ENCODE measurements at regions not wholly inside any gene's neighbourhood (a gene's known extent, or its start where the extent isn't known, plus 50 kb on each side); places are given as distances from the start of the nearest gene placed in this dataset.
"Not testable (repeated sequence)": the region's sequence is repeated elsewhere in the genome, so short reads cannot be mapped to it uniquely, and the experiment has no call there.

DNA sequence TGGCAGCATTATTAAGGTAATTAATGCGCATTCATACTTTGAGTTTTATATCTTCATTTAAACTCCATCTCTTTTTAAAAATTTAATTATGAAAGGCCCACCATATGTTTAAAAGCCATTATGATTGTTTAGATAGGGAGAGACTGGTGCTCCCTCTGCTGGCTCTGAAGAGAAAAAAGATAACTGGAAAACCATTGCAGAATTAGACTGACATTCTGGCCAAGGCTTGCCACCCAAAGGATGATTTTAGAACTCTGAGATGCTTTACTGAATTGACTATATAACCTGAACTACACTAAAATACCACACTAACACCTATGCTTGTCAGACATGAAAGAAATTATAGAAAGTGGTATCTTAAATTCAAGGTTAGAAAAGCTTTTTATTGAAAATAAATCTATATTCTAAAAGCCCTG lies 127.6 kb upstream of the SPOPL start:
- peak; percentile 21 for DNase-seq (ENCODE audit: low spot score)
- in situ Hi-C loops (cut with MboI; ENCODE audit: low pct_unique_long_range_greater_than_20kb, low sequenced_read_pairs, unreplicated experiment) = no loop called here
- TF ChIP-seq CTCF (IDR thresholded peaks at IDR 0.05; ENCODE audit: extremely low read depth, insufficient read depth, missing control alignments) = peak; percentile 66

DNA sequence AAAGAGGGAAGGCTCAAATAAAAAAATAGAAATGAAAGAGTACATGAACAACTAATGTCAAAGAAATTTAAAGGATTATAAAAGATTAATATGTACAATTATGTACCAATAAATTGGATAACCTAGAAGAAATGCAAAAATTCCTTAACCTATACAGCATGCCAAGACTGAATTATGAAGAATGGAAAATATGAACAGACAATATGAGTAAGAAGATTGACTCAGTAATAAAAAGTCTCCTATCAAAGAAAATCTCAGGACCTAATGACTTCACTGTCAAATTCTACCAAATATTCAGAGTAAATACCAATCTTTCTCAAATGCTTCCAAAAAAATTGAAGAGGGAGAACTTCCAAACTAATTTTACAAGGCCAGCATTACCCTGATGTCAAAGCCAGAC lies 120.2 kb upstream of the SPOPL start:
- no peak for DNase-seq (ENCODE audit: low spot score)
- in situ Hi-C loops (cut with MboI; ENCODE audit: low pct_unique_long_range_greater_than_20kb, low sequenced_read_pairs, unreplicated experiment) = no loop called here
- no peak for TF ChIP-seq CTCF (IDR thresholded peaks at IDR 0.05; ENCODE audit: extremely low read depth, insufficient read depth, missing control alignments)

- TF ChIP-seq CTCF (IDR thresholded peaks at IDR 0.05; ENCODE audit: extremely low read depth, insufficient read depth, missing control alignments) = no peak
- no peak for DNase-seq (ENCODE audit: low spot score)
- in situ Hi-C loops (cut with MboI; ENCODE audit: low pct_unique_long_range_greater_than_20kb, low sequenced_read_pairs, unreplicated experiment) = no loop called here
These were observed 118.9 kb upstream of the SPOPL start for GRCh38 chr2:138382672-138383071.

DNA sequence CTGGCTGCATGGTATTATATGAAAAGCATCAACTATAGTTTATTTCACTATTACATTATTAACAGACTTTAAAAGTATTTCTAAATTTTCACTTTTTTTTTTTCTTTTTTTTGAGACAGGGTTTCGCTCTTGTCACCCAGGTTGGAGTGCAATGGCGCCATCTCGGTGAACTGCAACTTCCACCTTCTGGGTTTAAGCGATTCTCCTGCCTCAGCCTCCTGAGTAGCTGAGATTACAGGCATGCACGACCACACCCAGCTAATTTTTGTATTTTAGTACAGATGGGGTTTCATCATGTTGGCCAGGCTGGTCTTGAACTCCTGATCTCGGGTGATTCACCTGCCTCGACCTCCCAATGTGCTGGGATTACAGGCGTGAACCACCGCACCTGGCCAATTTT lies 115.4 kb upstream of the SPOPL start:
- in situ Hi-C loops (cut with MboI; ENCODE audit: low pct_unique_long_range_greater_than_20kb, low sequenced_read_pairs, unreplicated experiment); DNase-seq (ENCODE audit: low spot score): not testable (repeated sequence)

DNA sequence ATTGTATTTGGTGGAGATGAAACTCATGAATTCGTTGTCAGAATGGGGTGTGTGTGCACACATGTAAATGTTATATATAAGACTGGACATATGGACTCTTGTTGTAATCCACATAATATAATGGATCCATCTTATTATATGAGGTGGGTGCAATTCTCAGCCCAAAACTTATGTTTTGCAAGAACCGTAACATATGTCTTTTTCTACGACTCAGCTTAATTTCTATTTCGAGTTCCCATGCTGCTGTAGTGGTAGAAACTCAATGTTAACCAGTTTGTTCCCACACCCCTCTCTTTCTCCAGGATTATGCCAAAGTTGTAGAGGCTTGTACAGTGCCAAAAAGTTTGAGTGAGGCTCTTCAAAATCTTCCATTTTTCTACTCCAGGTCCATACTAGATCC lies 112.5 kb upstream of the SPOPL start:
- no peak for DNase-seq (ENCODE audit: low spot score)
- in situ Hi-C loops (cut with MboI; ENCODE audit: low pct_unique_long_range_greater_than_20kb, low sequenced_read_pairs, unreplicated experiment) = no loop called here
- TF ChIP-seq CTCF (IDR thresholded peaks at IDR 0.05; ENCODE audit: extremely low read depth, insufficient read depth, missing control alignments) = no peak

- no peak for DNase-seq (ENCODE audit: low spot score)
- in situ Hi-C loops (cut with MboI; ENCODE audit: low pct_unique_long_range_greater_than_20kb, low sequenced_read_pairs, unreplicated experiment) = no loop called here
- no peak for TF ChIP-seq CTCF (IDR thresholded peaks at IDR 0.05; ENCODE audit: extremely low read depth, insufficient read depth, missing control alignments)
These were observed 111.1 kb upstream of the SPOPL start for GRCh38 chr2:138390316-138390945.

DNA sequence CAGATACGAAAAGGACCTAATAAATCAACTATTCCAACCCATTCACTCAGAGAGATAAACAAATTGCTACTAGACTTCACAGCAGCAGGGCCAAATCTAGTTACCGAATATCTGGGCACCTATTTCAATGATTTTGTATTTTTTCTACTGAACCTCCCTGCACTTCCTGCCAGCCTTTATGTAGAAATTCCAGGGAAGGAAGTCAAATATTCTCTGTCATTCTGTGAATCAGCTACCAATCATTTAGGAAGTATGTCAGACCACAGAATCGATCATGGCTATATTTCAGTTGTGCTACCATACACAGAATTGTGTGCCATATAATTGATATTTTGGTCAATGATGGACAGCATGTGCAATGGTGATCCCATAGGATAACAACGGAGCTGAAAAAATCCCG lies 109.6 kb upstream of the SPOPL start:
- no peak for TF ChIP-seq CTCF (IDR thresholded peaks at IDR 0.05; ENCODE audit: extremely low read depth, insufficient read depth, missing control alignments)
- in situ Hi-C loops (cut with MboI; ENCODE audit: low pct_unique_long_range_greater_than_20kb, low sequenced_read_pairs, unreplicated experiment) = no loop called here
- DNase-seq (ENCODE audit: low spot score) = no peak
